SK-N-SH treated with all-trans-retinoic acid at 6 μM for 48 hours (cell line): ENCODE measurements at regions not wholly inside any gene's neighbourhood (a gene's known extent, or its start where the extent isn't known, plus 50 kb on each side); places are given as distances from the start of the nearest gene placed in this dataset.
A peak's percentile ranks its signal among the peaks of the same experiment; 100 is the strongest.

Experiments used
- ATAC-seq: fragments of 200-7000 bp; cut with Tn5 transposase; 3 replicates; pipeline ENCODE4 v1.9.1; 2020; ENCODE audit warnings: mild to moderate bottlenecking, moderate library complexity
- BACH2 ChIP-seq: fragments of 250-450 bp; sonication (Bioruptor Pico); IDR thresholded peaks from 2 replicates; pipeline ENCODE4 v1.9.0; 2021; ENCODE audit warnings: mild to moderate bottlenecking, borderline replicate concordance
- CSDC2 ChIP-seq: fragments of 250-450 bp; sonication (Bioruptor Pico); IDR thresholded peaks from 2 replicates; pipeline ENCODE4 v1.5.0; 2020; ENCODE audit warnings: mild to moderate bottlenecking, moderate library complexity
- CSRNP3 ChIP-seq: fragments of 250-450 bp; sonication (Bioruptor Pico); IDR thresholded peaks from 2 replicates; pipeline ENCODE4 v1.5.1; 2021; ENCODE audit warnings: mild to moderate bottlenecking, moderate library complexity
- ESRRG ChIP-seq: fragments of 250-450 bp; sonication (Bioruptor Pico); IDR thresholded peaks from 2 replicates; pipeline ENCODE4 v1.6.1; 2021; ENCODE audit warnings: mild to moderate bottlenecking
- ISL1 ChIP-seq: fragments of 250-450 bp; sonication (Bioruptor Pico); IDR thresholded peaks from 2 replicates; pipeline ENCODE4 v2.1.2; 2022; ENCODE audit warnings: mild to moderate bottlenecking, moderate library complexity
- OSR1 ChIP-seq: fragments of 250-450 bp; sonication (Bioruptor Pico); IDR thresholded peaks from 2 replicates; pipeline ENCODE4 v1.8.0; 2022; ENCODE audit warnings: moderate library complexity, mild to moderate bottlenecking, inconsistent platforms
- PATZ1 ChIP-seq: fragments of 250-450 bp; sonication (Bioruptor Pico); IDR thresholded peaks from 2 replicates; pipeline ENCODE4 v1.8.0; 2020; ENCODE audit warnings: mild to moderate bottlenecking, moderate library complexity, borderline replicate concordance
- PPARA ChIP-seq: fragments of 250-450 bp; sonication (Bioruptor Pico); IDR thresholded peaks from 2 replicates; pipeline ENCODE4 v1.5.0; 2020; ENCODE audit warnings: mild to moderate bottlenecking, borderline replicate concordance
- RARB ChIP-seq: fragments of 250-450 bp; sonication (Bioruptor Pico); IDR thresholded peaks from 2 replicates; pipeline ENCODE4 v1.8.0; 2021; ENCODE audit warnings: mild to moderate bottlenecking, moderate library complexity
- SNAI2 ChIP-seq: fragments of 250-450 bp; sonication (Bioruptor Pico); IDR thresholded peaks from 2 replicates; pipeline ENCODE4 v1.5.0; 2020; ENCODE audit warnings: mild to moderate bottlenecking, moderate library complexity
- TCF4 ChIP-seq: fragments of 250-450 bp; sonication (Bioruptor Pico); IDR thresholded peaks from 2 replicates; pipeline ENCODE4 v1.8.0; 2021; ENCODE audit warnings: mild to moderate bottlenecking, moderate library complexity, borderline replicate concordance
- TSHZ2 ChIP-seq: fragments of 250-450 bp; sonication (Bioruptor Pico); IDR thresholded peaks from 2 replicates; pipeline ENCODE4 v1.5.0; 2020; ENCODE audit warnings: mild to moderate bottlenecking, moderate library complexity
- ZC3H10 ChIP-seq: fragments of 250-450 bp; sonication (Bioruptor Pico); IDR thresholded peaks from 2 replicates; pipeline ENCODE4 v1.5.1; 2021; ENCODE audit warnings: mild to moderate bottlenecking, moderate library complexity
- ZFP3 ChIP-seq: fragments of 250-450 bp; sonication (Bioruptor Pico); IDR thresholded peaks from 2 replicates; pipeline ENCODE4 v1.5.0; 2020; ENCODE audit warnings: mild to moderate bottlenecking, moderate library complexity
- ZFP30 ChIP-seq: fragments of 450-650 bp; formaldehyde crosslinking; IDR thresholded peaks from 2 replicates; pipeline ENCODE4 v1.5.0; 2022; ENCODE audit warnings: mild to moderate bottlenecking, moderate library complexity
- ZNF565 ChIP-seq: fragments of 450-650 bp; formaldehyde crosslinking; conservative IDR thresholded peaks from 2 replicates; pipeline ENCODE4 v1.5.0; 2020; ENCODE audit warnings: low read depth, mild to moderate bottlenecking, moderate library complexity
- ZNF70 ChIP-seq: fragments of 450-650 bp; formaldehyde crosslinking; IDR thresholded peaks from 2 replicates; pipeline ENCODE4 v1.5.0; 2020; ENCODE audit warnings: mild to moderate bottlenecking, moderate library complexity
- ZNF8 ChIP-seq: fragments of 450-650 bp; formaldehyde crosslinking; IDR thresholded peaks from 2 replicates; pipeline ENCODE4 v1.5.0; 2020; ENCODE audit warnings: mild to moderate bottlenecking, moderate library complexity

GRCh38 chr11:36818410-36818809 is 220.4 kb upstream of the RAG2 start:
- TF ChIP-seq ZNF70 (CRISPR knock-in tag): no peak
- no peak for TF ChIP-seq ZNF8
- TF ChIP-seq PATZ1 (CRISPR knock-in tag): no peak
- TF ChIP-seq CSRNP3: no peak
- TF ChIP-seq TSHZ2 (CRISPR knock-in tag): no peak
- TF ChIP-seq ZC3H10 (CRISPR knock-in tag): no peak
- TF ChIP-seq ESRRG (CRISPR knock-in tag): no peak
- TF ChIP-seq PPARA (CRISPR knock-in tag): no peak
- TF ChIP-seq, all 23 proteins: peak for 0
- peak; percentile 77 for ATAC-seq

- ATAC-seq: no peak; the same call in 2 of the 3 replicates
- TF ChIP-seq ZFP3 (no peak), ZNF565 (CRISPR knock-in tag) (no peak), OSR1 (no peak), ZC3H10 (CRISPR knock-in tag) (no peak), ZFP30 (CRISPR knock-in tag) (no peak), BACH2 (no peak), CSDC2 (CRISPR knock-in tag) (no peak), CSRNP3 (no peak), SNAI2 (CRISPR knock-in tag) (no peak), RARB (no peak), ZNF8 (no peak), ISL1 (CRISPR knock-in tag) (no peak), TCF4 (CRISPR knock-in tag) (no peak), PATZ1 (CRISPR knock-in tag) (no peak), TSHZ2 (CRISPR knock-in tag) (no peak), PPARA (CRISPR knock-in tag) (no peak)
These were observed 219.4 kb upstream of the RAG2 start for GRCh38 chr11:36817336-36817965.
